ENCODE measurements at regions not wholly inside any gene's neighbourhood (a gene's known extent, or its start where the extent isn't known, plus 50 kb on each side); places are given as distances from the start of the nearest gene placed in this dataset.

DNA sequence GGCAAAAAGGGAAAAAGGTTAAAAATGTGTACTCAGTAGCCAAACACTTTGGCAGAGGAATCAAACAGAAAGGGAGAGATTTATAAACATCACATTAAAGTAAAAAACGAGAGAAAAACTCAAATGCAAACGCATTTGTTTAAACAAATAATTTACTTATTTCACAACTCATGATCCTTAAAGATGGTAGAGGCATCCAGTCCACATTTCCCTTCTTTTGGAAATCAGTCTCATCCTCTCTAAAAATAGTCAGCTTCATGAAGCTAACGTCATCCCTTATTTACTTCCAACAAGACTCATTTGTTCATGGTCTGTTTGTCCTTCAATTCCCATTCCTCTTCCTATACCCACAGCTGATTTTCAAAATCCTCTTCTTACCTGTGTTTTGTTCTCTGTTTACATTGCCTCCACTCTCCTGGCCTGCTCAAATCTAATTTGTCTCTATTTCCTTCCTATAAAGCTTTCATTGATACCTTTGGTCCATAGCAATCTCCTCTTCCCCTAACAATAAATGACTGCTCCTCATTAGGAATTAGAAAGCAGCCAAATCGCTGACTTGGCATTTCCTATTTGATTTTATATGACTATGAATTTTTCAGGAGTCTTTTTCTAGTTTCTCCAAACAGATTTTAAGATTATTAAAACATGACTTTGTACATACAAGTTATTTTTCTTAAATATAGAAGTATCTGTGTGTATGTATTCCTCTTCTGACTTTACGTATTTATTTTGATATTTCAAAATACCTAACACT, 805.3 kb downstream of the TLE1 start:
- no peak for DNase-seq

DNA sequence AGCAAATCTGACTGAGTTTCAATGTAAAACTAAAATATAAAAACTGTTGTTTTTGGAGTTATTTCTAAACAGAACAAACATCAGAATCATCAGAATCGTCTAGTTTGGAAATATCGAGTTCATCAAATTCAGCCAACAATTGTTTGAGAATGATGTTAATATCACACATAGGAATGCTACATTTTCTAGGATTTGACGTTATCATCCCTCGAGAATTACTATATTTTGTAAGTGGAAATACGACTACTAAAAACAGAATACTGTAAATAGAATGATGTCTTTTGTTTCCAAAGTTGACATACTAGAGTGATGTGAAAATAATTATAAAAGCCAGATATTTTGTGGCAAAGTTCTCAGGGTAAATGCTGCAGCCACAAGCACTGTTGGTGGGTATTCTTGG, 805.9 kb downstream of the TLE1 start:
- DNase-seq = no peak

DNA sequence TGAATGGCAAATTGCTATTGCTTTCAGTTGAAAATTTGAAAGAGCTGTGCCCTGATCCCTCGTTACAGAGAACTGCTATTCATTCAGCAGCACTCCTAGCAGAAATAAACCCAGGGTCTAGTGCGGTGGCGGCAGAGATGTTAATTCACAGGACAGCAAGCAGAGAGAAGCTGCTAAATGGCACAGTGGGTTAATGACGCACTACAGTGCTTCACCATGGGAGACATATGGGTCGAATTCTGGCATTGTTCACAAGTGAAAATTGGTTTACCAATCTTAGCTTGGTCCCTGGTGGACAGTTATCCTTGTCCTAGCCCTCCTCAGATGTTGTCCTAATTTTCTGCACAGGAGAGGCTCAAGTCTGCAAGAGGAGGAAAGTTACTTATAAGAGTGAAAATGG, 807.4 kb downstream of the TLE1 start:
- no peak for DNase-seq

DNA sequence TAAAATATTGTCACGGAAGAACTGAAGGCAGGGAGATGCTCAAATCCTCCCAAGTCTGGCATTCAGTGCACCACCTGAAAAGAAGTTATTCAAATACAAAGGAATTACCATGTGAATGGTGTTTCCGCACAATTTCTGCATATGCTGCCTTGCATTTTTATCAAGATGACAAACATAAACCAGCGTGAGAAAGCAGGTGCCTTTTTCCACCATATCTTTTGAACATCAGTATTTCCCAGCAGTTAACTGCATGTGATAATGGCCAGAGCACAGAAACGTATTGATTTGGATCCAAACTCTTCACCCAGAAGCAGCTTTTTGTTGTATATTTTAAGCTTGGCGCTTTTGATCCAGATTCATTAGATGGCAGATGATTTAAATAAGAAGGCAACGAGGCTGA, 808.0 kb downstream of the TLE1 start:
- no peak for DNase-seq

DNA sequence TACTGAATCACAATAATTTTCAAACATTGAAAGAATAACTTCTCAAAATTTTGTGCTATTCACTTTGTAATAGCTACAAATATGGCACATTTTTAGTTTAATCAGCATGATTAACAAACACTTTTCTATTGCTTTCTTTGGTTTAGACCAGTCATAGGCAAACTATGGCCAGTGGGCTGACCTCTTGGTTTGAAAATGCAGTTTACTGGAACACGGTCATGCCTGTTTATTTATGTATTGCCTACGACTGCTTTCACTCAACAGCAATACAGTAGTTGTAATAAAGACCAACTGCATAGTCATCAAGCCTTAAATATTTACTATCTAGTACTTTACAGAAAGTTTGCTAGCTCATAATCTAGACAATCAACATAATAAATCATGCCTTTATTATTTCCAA, 810.8 kb downstream of the TLE1 start:
- DNase-seq = no peak

DNA sequence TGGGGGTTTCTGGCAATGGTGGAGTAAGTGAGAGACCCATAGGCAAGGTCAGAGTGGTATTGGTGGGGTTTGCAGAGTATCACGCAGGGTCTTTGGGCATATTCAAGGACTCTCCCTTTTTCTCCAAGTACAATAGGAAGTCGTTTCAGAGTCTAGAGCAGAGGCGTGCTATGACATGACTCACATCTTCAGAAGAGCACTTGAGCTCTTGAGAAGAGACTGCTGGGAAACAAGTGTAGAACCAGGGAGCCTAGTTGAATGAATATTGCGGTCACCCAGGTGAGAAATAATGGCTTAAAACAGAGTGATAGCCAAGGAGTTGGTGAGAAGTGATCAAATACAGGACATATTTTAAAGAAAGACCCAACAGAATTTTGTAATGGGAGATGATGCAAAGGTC, 813.4 kb downstream of the TLE1 start:
- DNase-seq = no peak

DNA sequence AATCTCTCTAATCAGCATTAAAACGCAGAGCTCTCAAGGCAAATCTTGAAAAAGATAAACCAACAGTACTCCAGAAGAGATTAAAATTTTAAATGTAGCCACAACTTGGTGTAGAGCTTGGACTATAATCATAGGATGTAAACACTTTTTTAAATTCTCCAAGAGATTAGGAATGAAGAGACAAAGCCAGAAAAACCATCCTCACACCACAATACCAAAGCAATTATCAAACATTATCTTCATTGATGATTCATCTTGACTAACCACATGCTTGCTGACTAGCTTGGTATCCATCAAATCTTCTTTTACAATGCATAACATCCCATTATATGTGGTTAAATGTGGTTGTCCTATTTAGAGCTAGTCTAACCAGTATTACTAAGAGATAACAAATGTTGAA, 815.1 kb downstream of the TLE1 start:
- no peak for DNase-seq

DNA sequence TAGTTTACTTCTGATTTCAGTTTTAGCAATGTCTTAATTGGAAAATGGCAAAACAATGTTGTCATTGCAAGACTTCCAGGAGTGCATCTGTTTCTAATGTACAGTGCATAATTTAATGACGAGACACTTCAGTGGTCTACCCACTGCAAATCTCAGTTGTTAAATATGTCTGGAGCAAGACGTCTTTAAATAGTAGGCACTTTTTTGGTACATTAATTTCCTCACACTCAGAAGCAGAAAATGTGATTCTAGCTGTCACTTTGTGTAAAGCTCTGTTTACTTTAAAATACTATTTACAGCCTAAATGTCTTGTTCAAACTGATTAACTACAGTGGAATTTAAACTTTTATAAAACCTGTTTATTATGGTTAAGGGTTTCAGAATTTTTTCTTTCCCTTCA, 815.5 kb downstream of the TLE1 start:
- DNase-seq = no peak

DNA sequence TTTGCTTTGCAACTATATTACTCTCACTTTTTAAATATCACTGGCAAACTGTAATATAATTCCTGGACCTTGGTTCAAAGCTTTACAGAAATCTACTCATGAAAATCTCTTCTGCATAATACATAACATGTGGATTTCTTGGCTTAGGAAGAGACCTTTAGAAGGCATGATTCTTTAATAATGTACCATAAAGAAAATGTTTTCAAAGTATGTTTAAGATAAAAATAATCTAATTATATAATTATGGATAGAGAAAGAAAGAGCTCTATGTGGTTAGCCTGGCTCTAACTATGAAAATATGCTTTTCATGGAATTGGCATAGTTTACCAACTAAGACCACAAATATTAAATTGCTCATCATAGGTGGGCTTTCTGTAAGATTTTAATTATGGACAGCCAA, 817.8 kb downstream of the TLE1 start:
- no peak for DNase-seq

DNA sequence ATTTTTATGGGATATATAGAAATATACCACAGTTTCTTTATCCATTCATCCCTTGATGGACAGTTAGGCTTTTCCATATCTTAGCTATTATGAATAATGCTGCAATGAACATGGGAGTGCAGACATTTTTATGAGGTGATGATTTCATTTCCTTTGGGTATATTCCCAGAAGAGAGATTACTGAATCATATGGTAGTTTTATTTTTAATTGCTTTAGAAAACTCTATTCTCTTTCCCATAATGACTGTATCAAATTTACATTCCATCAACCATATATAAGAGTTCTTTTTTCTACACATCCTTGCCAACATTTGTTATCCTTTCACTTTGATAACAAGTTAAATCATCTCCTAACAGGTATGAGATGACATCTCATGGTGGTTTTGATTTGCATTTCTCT, 821.6 kb downstream of the TLE1 start:
- DNase-seq = no peak

DNA sequence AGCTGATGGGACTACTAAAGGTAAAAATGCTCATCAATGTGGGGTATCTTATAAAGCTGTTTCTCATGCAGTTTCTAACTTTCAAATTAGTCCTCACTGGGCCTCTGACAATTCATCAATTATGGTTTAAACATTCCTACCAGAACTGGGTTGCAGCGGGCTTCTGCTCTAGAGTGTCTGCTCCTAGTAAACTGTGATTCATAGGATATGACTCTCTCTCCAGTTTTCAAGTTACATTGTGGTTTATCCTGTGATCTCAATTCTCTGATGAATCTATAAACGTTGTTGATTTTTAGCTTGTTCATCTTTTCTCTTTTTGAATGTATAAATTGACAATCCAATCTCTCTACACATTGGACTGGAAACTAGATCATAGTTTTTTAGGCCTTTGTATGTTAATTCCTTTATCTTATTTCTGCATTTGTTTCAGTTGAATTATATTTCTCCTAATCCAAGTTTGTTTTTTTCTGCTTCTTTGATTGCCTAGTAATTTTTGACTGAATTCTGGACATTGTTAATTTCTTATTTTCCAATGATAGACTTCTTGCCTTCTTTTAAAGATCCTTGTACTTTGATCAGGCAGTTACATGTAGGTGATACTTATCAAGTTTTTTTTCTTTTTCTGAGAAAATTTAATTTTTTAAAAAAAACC, 822.6 kb downstream of the TLE1 start:
- DNase-seq = no peak

DNA sequence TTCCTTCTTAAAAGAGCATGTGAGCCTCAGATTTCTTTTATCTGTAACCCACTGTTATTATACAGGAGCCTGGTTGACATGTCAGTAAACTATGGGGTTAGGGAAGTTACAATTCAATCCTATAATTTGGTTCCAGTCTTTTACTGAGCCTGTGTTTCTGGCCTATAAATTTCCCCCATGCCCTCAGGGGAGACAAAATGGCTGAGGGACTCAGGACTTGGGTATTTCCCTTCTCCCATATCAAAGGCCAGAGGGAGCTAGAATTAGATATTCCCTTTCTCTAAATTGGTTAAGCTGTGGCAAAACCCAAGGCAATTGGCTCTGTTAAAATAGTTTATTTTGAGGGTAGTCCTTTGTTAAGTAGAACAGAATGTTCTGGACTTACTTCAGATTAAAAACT, 823.2 kb downstream of the TLE1 start:
- DNase-seq = no peak

DNA sequence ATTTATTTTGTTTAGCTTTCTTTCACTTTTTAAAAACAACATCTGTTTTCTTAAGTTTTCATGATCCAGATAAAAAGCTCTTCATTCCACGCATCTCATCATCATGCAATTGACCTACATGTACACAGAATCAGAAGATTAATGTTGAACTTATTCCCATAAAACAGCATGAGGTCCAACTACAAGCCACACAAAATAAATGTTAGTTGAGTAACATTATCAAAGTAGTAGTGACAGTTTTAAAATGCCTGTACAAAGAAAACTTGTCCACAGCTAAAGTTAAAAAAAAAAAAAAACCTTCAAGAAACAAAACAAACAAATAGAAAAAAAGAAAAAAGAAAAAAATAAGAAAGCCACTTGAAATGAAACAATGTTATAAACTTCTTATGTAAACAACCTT, 846.3 kb downstream of the TLE1 start:
- no peak for DNase-seq

DNA sequence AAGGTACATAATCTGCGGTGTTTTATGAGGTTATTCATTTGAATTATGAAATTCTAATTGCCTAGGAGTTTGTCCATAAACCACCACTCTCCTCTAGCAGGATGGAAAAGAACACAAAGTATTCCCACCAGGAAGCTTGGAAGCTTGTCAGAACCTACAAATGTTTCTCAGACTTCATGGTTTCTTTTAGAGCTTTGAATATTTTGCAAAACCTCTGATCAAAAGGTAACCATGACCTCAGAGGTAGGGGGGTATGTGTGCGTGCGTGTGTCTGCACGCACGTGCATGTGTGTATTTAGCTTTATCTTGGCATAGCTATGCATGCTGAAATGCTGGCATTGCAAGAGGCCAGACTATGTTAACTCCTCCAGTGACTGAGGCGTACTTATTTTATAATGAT, 847.0 kb downstream of the TLE1 start:
- no peak for DNase-seq

DNA sequence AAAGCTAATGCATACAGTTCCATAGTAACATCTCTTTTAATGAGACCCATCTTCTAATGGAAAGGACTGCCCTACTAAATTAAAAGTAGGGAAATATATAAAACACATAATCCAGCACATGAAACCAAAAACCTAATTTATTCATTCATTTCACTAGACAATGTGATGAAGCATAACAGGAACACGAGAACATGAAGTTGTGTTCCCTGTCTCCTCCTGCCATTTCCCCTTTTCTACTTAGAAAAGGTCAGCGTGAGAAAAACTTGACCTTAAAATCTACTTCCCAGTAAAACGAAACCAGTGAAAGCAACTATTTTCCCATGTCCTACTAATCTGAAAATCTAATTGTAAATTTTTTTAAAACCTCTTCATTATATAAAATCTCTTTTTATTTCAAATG, 847.5 kb downstream of the TLE1 start:
- DNase-seq = no peak

DNA sequence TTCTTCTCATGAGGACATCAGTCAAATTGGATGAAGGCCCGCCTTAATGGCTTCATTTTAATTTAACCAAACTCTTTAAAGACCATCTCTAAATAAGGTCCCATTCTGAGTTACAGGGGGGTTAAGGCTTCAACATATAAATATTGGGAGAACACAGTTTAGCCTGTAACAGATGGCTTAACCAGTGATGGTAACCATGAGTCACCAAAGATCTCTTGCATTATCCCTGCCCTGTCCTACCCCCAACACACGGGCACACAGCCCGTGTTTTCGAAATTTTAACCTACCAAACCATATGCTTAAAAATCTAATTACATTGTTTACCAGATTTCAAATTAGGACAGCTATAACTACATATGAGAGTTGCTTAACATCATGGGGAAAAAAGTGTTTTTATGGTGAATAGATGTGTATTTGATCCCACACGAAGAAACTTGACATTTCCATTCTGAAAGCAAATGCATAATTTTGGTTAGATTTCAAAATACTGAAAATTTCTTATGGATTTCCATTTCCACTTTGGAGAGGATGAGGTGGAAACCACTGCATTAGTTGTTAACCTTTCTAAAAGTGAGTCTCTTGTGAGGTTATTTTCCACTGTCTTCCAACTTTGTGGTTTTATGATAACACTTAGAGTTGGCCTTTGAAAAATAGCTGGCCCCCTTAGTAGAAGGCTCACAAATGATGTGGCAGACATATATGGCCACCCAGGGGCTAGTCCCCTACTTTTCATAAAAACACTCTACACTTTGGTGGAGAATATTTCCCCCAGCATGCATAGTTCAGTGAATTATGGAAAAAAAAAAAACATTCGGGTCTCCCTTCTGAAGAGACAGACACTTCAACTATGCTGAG, 849.3 kb downstream of the TLE1 start:
- DNase-seq = no peak

DNA sequence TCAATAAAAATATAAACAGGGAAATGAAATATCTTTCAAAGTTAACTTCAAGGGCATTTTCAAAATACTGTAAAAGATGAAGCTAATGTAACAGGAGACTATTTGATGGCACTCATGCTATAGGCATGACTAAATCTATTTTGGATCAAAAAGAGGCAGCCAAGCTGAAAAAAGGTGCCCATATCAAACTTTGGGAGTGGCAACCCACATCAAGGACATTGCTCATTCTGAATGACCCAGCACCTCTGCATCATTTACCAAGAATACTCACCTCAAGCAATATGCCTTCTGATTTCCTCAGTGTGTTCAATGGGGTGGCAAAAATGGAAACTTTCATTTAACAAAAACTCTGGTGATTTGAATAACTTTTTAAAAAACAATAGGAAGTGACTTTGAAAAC, 853.3 kb downstream of the TLE1 start:
- DNase-seq = no peak

DNA sequence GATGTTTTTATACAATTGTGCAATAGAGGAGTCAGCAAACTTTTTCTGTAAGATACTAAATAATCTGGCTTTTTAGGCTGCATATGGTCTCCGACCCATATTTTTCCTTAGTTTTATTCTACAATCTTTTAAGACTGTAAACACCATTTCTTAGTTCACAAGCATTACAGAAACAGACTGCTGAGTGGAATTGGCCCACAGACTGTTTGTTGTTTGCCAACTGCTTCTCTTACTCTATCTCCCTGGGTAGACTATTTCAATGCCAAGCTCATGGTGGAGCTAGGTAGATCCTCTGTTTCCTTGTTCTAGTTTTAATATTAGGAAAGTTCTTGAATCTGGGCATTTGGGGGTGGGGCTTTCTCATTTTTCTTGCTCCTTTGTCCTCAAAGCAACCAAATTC, 857.6 kb downstream of the TLE1 start:
- DNase-seq = no peak

DNA sequence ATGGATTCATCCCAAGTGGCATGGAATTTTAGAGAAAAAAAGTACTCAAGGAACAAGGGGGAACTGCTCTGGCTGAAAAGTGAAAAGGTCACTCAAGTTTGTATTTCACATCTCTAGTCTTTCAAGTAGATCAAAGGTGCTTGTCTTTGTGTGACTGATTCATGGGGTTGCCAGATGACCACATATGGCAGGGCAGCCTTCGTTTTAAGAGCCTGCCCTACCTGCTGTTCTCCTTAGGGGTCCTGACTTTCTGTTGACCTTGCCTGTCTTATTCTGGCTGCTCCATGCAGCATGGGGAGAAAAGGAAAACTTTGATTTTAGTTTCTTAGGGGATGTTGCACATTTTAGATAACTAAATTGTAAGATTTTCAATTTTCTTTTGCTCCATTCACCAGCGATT, 877.7 kb downstream of the TLE1 start:
- DNase-seq = no peak

DNA sequence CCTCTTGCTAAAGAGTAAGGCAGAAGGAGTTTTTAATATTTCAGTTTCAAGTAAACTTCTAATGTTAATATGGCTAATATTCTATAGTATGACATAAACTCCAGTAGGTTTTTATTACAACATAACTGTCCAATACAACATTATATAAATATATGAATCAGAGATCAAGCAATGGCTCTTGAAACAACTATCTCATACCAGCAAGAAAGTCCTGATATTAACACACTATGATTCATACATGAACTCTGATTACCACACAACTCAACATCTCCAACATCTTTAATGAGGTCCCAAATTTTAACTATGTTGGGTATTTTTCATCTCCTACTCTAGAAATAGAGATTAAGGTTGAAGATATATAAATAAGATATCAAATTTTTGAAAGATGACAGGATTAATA, 878.3 kb downstream of the TLE1 start:
- DNase-seq = no peak

DNA sequence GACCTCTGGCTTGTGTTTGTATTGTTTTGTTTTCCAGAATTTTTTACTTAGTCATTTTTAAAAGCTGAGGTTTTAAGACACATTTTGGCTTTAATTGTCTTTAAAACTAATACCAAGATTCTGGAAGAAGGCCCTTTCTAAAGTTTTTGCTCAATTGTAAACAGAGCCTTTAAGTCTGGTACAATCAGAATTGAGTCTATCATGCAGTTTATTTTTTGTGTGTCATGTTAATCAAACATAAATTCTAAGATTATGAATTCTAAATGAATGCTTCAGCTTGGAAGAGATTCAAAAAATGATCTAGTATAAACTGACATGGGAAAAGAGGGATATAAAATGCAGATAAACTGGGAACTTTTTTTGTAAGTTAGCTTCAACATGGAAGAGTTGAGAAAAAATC, 882.7 kb downstream of the TLE1 start:
- DNase-seq = no peak

DNA sequence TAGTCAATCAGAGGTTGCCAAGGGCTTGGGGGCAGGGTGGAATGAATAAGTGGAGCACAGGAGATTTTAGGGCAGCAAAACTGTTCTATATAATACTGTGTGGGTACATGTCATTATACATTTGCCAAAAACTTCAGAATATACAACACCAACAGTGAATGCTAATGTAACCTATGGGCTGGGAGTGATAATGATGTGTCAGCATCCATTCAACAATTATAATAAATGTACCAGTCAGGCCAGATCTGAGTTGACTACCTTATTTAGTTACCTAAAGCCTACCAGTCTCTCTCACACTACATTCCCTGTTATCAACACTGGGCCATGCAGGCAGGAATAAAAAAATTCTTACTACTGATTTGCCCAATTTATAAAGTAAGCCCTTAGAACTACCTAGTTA, 884.5 kb downstream of the TLE1 start:
- no peak for DNase-seq

DNA sequence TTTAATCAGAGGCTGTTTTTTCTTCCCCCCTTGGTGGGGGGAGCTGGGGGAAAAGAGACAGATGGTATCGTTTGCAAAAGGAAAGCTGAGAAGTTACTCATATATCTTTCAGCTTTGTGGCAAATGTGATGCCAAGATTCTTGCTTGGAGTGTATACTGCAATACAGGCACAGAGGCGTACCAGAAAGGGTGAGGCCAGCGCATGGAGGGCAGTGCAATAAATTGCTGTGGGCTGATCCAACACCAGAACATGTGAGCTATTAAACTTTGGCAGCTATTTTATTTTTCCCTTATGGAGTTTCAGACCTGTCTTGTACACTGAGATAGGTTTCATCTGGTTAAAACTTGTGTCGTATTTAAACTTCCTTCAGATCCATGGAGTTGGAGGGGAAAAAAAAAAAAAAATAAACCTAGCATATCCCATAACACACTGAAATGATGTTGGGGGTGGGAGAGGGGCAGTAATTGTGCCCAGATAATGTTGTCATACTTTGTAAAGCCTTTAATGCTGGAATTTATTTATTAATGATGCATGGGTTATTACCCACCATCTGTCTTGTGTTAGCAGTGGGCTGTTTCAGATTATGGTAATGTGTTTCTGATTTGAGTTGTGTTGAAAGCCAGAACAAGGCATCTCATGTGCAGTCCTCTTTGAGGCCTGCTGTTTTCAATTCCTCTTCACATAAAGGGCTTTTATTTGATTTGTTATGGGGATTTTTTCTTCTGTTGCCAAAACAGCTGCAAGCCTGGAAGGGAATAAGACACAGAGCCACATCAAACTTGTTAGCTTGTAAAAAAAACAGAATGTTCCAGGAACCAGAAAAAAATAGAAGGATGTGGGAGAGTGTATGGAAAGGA, 891.3 kb downstream of the TLE1 start:
- DNase-seq = no peak
